ENCODE measurements at regions not wholly inside any gene's neighbourhood (a gene's known extent, or its start where the extent isn't known, plus 50 kb on each side); places are given as distances from the start of the nearest gene placed in this dataset.

DNA sequence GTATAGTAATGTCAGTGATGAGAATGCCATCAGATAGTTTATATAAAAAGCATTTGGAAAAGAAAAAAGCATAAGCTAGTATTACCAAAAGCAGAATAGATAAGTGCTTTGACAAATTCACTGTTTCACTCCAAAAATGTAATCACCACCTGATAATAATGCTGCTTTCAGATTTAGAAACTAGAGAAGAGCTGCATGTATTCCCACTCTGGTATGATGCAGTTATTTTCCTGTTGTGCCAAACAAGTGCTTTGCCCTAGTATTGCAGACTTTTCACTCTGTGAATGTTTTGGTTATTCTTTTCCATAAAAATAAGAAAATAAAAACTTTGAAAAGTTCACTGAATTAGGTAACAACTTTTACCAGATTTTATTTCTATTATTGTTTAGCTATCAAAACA is 267.7 kb upstream of the TET2 start:
- Histone ChIP-seq H4K20me1 (ENCODE audit: insufficient read depth, low read length) (no peaks in the 10 kb centered on the region), H3K36me3 (ENCODE audit: insufficient read depth, low read length) (no peaks in the 10 kb centered on the region), H3K79me2 (ENCODE audit: insufficient read depth, low read length) (no peaks in the 10 kb centered on the region), H3K9me3 (ENCODE audit: insufficient read depth, low read length, severe bottlenecking) (no peaks in the 10 kb centered on the region), H3K9ac (ENCODE audit: low read depth, low read length) (no peak overlapping the region), H3K4me1 (ENCODE audit: insufficient read depth, low read length) (no peaks in the 10 kb centered on the region), H2AFZ (ENCODE audit: low read depth, low read length) (no peak overlapping the region), H3K4me2 (ENCODE audit: insufficient read depth, low read length) (no peak overlapping the region), H3K27me3 (ENCODE audit: insufficient read depth, low read length, poor library complexity) (no peaks in the 10 kb centered on the region), H3K4me3 (ENCODE audit: low read depth in 1 of 2, low read length in 2 of 2) (no peak overlapping the region), H3K27ac (ENCODE audit: low read length) (no peak overlapping the region)
- peak; percentile 65 for ATAC-seq (ENCODE audit: insufficient read depth, low read depth)
- no peak for TF ChIP-seq EZH2 (IDR thresholded peaks at IDR 0.05; ENCODE audit: borderline replicate concordance, low read depth, low read length, severe bottlenecking)
- TF ChIP-seq, protein P1, sequence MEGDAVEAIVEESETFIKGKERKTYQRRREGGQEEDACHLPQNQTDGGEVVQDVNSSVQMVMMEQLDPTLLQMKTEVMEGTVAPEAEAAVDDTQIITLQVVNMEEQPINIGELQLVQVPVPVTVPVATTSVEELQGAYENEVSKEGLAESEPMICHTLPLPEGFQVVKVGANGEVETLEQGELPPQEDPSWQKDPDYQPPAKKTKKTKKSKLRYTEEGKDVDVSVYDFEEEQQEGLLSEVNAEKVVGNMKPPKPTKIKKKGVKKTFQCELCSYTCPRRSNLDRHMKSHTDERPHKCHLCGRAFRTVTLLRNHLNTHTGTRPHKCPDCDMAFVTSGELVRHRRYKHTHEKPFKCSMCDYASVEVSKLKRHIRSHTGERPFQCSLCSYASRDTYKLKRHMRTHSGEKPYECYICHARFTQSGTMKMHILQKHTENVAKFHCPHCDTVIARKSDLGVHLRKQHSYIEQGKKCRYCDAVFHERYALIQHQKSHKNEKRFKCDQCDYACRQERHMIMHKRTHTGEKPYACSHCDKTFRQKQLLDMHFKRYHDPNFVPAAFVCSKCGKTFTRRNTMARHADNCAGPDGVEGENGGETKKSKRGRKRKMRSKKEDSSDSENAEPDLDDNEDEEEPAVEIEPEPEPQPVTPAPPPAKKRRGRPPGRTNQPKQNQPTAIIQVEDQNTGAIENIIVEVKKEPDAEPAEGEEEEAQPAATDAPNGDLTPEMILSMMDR (IDR thresholded peaks at IDR 0.05; ENCODE audit: borderline replicate concordance, extremely low read depth, low read length, poor library complexity, severe bottlenecking): no peak
- no peak for DNase-seq

DNA sequence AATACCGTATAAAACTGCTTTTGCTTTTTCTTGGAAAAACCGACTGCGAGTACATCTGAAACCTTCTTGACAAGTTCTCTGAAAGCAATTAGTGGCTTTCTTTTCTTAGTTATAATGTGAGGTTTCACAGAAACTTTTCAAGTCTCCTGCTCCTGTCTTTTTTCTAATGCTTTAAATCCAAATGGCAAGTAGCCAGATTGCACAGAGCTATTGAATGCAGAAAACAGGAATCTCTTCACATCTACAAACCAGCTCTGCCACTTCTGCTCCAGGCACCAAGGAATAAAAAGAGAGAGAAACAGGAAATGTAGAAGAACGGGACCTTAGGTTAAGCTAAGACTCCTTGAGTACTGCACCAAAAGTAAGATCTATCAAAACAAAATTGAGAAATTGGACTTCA is 267.3 kb upstream of the TET2 start:
- Histone ChIP-seq H2AFZ (ENCODE audit: low read depth, low read length) (no peak overlapping the region), H3K36me3 (ENCODE audit: insufficient read depth, low read length) (no peaks in the 10 kb centered on the region), H3K27me3 (ENCODE audit: insufficient read depth, low read length, poor library complexity) (no peaks in the 10 kb centered on the region), H4K20me1 (ENCODE audit: insufficient read depth, low read length) (no peaks in the 10 kb centered on the region), H3K9ac (ENCODE audit: low read depth, low read length) (no peak overlapping the region), H3K79me2 (ENCODE audit: insufficient read depth, low read length) (no peaks in the 10 kb centered on the region), H3K27ac (ENCODE audit: low read length) (no peak overlapping the region), H3K9me3 (ENCODE audit: insufficient read depth, low read length, severe bottlenecking) (no peaks in the 10 kb centered on the region), H3K4me1 (ENCODE audit: insufficient read depth, low read length) (no peaks in the 10 kb centered on the region), H3K4me2 (ENCODE audit: insufficient read depth, low read length) (no peak overlapping the region), H3K4me3 (ENCODE audit: low read depth in 1 of 2, low read length in 2 of 2) (no peak overlapping the region)
- ATAC-seq (ENCODE audit: insufficient read depth, low read depth): peak; percentile 72
- DNase-seq: peak; percentile 13
- no peak for TF ChIP-seq EZH2 (IDR thresholded peaks at IDR 0.05; ENCODE audit: borderline replicate concordance, low read depth, low read length, severe bottlenecking)
- TF ChIP-seq, protein P1 (IDR thresholded peaks at IDR 0.05; ENCODE audit: borderline replicate concordance, extremely low read depth, low read length, poor library complexity, severe bottlenecking): no peak

DNA sequence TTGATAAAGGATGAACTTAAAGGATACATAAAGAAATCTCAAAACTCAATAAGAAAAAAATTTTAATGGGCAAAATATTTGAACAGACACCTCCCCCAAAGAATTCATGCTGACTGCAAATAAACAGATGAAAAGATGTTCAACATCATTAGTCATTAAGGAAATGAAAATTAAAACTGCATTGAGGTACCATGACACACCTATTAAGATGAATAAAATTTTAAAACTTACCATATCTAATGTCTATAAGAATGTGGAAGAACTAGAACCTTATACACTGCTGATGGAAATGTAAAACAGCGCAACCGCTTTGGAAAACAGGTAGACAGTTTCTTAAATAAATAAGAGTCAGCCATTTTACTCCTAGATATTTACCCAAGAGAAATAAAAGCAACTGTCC is 266.8 kb upstream of the TET2 start:
- H3K36me3 ChIP-seq (ENCODE audit: insufficient read depth, low read length): no peaks in the 10 kb centered on the region
- no peak overlapping the region for H3K4me3 ChIP-seq (ENCODE audit: low read depth in 1 of 2, low read length in 2 of 2)
- DNase-seq (no peak), ATAC-seq (ENCODE audit: insufficient read depth, low read depth) (no peak)
- no peaks in the 10 kb centered on the region for H4K20me1 ChIP-seq (ENCODE audit: insufficient read depth, low read length)
- TF ChIP-seq, protein P1 (IDR thresholded peaks at IDR 0.05; ENCODE audit: borderline replicate concordance, extremely low read depth, low read length, poor library complexity, severe bottlenecking): no peak
- TF ChIP-seq EZH2 (IDR thresholded peaks at IDR 0.05; ENCODE audit: borderline replicate concordance, low read depth, low read length, severe bottlenecking): no peak
- no peaks in the 10 kb centered on the region for H3K27me3 ChIP-seq (ENCODE audit: insufficient read depth, low read length, poor library complexity)
- no peaks in the 10 kb centered on the region for H3K4me1 ChIP-seq (ENCODE audit: insufficient read depth, low read length)
- H3K9me3 ChIP-seq (ENCODE audit: insufficient read depth, low read length, severe bottlenecking): no peaks in the 10 kb centered on the region
- no peak overlapping the region for H3K27ac ChIP-seq (ENCODE audit: low read length)
- no peak overlapping the region for H2AFZ ChIP-seq (ENCODE audit: low read depth, low read length)
- H3K79me2 ChIP-seq (ENCODE audit: insufficient read depth, low read length): no peaks in the 10 kb centered on the region
- no peak overlapping the region for H3K4me2 ChIP-seq (ENCODE audit: insufficient read depth, low read length)
- H3K9ac ChIP-seq (ENCODE audit: low read depth, low read length): no peak overlapping the region

Measured in DND-41 (cell line).